ENCODE measurements at regions not wholly inside any gene's neighbourhood (a gene's known extent, or its start where the extent isn't known, plus 50 kb on each side); places are given as distances from the start of the nearest gene placed in this dataset.

- H3K36me3 ChIP-seq (ENCODE audit: control insufficient read depth, insufficient read depth, low read length) = no peaks in the 10 kb centered on the region
- H3K27ac ChIP-seq (ENCODE audit: insufficient read depth, low read length, poor library complexity, severe bottlenecking) = no peak overlapping the region
- H3K9me3 ChIP-seq (ENCODE audit: control insufficient read depth, low read length) = no peaks in the 10 kb centered on the region
- DNase-seq = no peak
- no peaks in the 10 kb centered on the region for H3K27me3 ChIP-seq (replicated peaks; ENCODE audit: control insufficient read depth, insufficient read depth, low read length, poor library complexity, severe bottlenecking)
- H3K4me3 ChIP-seq (ENCODE audit: insufficient read depth, low read depth, low read length, poor library complexity, severe bottlenecking) = no peak overlapping the region
- H3K4me1 ChIP-seq (ENCODE audit: control insufficient read depth, insufficient read depth, low read length, poor library complexity, severe bottlenecking) = no peaks in the 10 kb centered on the region
Observed at GRCh38 chr1:29960156-29960755, 723.9 kb downstream of the PTPRU start.

- no peaks in the 10 kb centered on the region for H3K36me3 ChIP-seq (ENCODE audit: control insufficient read depth, insufficient read depth, low read length)
- no peak for DNase-seq
Observed at GRCh38 chr1:29959356-29959755, 723.0 kb downstream of the PTPRU start.

GRCh38 chr1:29958271-29958670, 721.9 kb downstream of the PTPRU start:
- no peak for DNase-seq
- no peaks in the 10 kb centered on the region for H3K4me1 ChIP-seq (ENCODE audit: control insufficient read depth, insufficient read depth, low read length, poor library complexity, severe bottlenecking)
- H3K4me3 ChIP-seq (ENCODE audit: insufficient read depth, low read depth, low read length, poor library complexity, severe bottlenecking) = no peak overlapping the region
- no peaks in the 10 kb centered on the region for H3K36me3 ChIP-seq (ENCODE audit: control insufficient read depth, insufficient read depth, low read length)
- H3K27me3 ChIP-seq (replicated peaks; ENCODE audit: control insufficient read depth, insufficient read depth, low read length, poor library complexity, severe bottlenecking) = no peaks in the 10 kb centered on the region
- no peak overlapping the region for H3K27ac ChIP-seq (ENCODE audit: insufficient read depth, low read length, poor library complexity, severe bottlenecking)
- no peaks in the 10 kb centered on the region for H3K9me3 ChIP-seq (ENCODE audit: control insufficient read depth, low read length)

More at GRCh38 chr1:29959356-29959755, 723.0 kb downstream of the PTPRU start:
- no peaks in the 10 kb centered on the region for H3K9me3 ChIP-seq (ENCODE audit: control insufficient read depth, low read length)
- H3K27ac ChIP-seq (ENCODE audit: insufficient read depth, low read length, poor library complexity, severe bottlenecking) = no peak overlapping the region
- no peaks in the 10 kb centered on the region for H3K27me3 ChIP-seq (replicated peaks; ENCODE audit: control insufficient read depth, insufficient read depth, low read length, poor library complexity, severe bottlenecking)
- H3K4me3 ChIP-seq (ENCODE audit: insufficient read depth, low read depth, low read length, poor library complexity, severe bottlenecking) = no peak overlapping the region
- no peaks in the 10 kb centered on the region for H3K4me1 ChIP-seq (ENCODE audit: control insufficient read depth, insufficient read depth, low read length, poor library complexity, severe bottlenecking)

GRCh38 chr1:29956349-29957030, 720.2 kb downstream of the PTPRU start:
- no peak for DNase-seq
- Histone ChIP-seq H3K36me3 (ENCODE audit: control insufficient read depth, insufficient read depth, low read length) (no peaks in the 10 kb centered on the region), H3K9me3 (ENCODE audit: control insufficient read depth, low read length) (no peaks in the 10 kb centered on the region), H3K4me3 (ENCODE audit: insufficient read depth, low read depth, low read length, poor library complexity, severe bottlenecking) (no peak overlapping the region), H3K27ac (ENCODE audit: insufficient read depth, low read length, poor library complexity, severe bottlenecking) (no peak overlapping the region), H3K27me3 (replicated peaks; ENCODE audit: control insufficient read depth, insufficient read depth, low read length, poor library complexity, severe bottlenecking) (no peaks in the 10 kb centered on the region), H3K4me1 (ENCODE audit: control insufficient read depth, insufficient read depth, low read length, poor library complexity, severe bottlenecking) (no peaks in the 10 kb centered on the region)

- Histone ChIP-seq H3K36me3 (ENCODE audit: control insufficient read depth, insufficient read depth, low read length) (no peaks in the 10 kb centered on the region), H3K27ac (ENCODE audit: insufficient read depth, low read length, poor library complexity, severe bottlenecking) (no peak overlapping the region), H3K9me3 (ENCODE audit: control insufficient read depth, low read length) (no peaks in the 10 kb centered on the region), H3K27me3 (replicated peaks; ENCODE audit: control insufficient read depth, insufficient read depth, low read length, poor library complexity, severe bottlenecking) (no peaks in the 10 kb centered on the region), H3K4me3 (ENCODE audit: insufficient read depth, low read depth, low read length, poor library complexity, severe bottlenecking) (no peak overlapping the region), H3K4me1 (ENCODE audit: control insufficient read depth, insufficient read depth, low read length, poor library complexity, severe bottlenecking) (no peaks in the 10 kb centered on the region)
- no peak for DNase-seq
Observed at GRCh38 chr1:29954591-29954990, 718.3 kb downstream of the PTPRU start.

- Histone ChIP-seq H3K9me3 (ENCODE audit: control insufficient read depth, low read length) (no peaks in the 10 kb centered on the region), H3K4me3 (ENCODE audit: insufficient read depth, low read depth, low read length, poor library complexity, severe bottlenecking) (no peak overlapping the region), H3K27ac (ENCODE audit: insufficient read depth, low read length, poor library complexity, severe bottlenecking) (no peak overlapping the region), H3K4me1 (ENCODE audit: control insufficient read depth, insufficient read depth, low read length, poor library complexity, severe bottlenecking) (no peaks in the 10 kb centered on the region), H3K36me3 (ENCODE audit: control insufficient read depth, insufficient read depth, low read length) (no peaks in the 10 kb centered on the region), H3K27me3 (replicated peaks; ENCODE audit: control insufficient read depth, insufficient read depth, low read length, poor library complexity, severe bottlenecking) (no peaks in the 10 kb centered on the region)
- DNase-seq = no peak
Observed at GRCh38 chr1:29953961-29954360, 717.6 kb downstream of the PTPRU start.

- no peaks in the 10 kb centered on the region for H3K36me3 ChIP-seq (ENCODE audit: control insufficient read depth, insufficient read depth, low read length)
- DNase-seq = no peak
- H3K4me1 ChIP-seq (ENCODE audit: control insufficient read depth, insufficient read depth, low read length, poor library complexity, severe bottlenecking) = no peaks in the 10 kb centered on the region
- no peak overlapping the region for H3K4me3 ChIP-seq (ENCODE audit: insufficient read depth, low read depth, low read length, poor library complexity, severe bottlenecking)
- H3K9me3 ChIP-seq (ENCODE audit: control insufficient read depth, low read length) = no peaks in the 10 kb centered on the region
- H3K27me3 ChIP-seq (replicated peaks; ENCODE audit: control insufficient read depth, insufficient read depth, low read length, poor library complexity, severe bottlenecking) = no peaks in the 10 kb centered on the region
- no peak overlapping the region for H3K27ac ChIP-seq (ENCODE audit: insufficient read depth, low read length, poor library complexity, severe bottlenecking)
Observed at GRCh38 chr1:29949676-29950075, 713.4 kb downstream of the PTPRU start.

- Histone ChIP-seq H3K9me3 (ENCODE audit: control insufficient read depth, low read length) (no peaks in the 10 kb centered on the region), H3K27ac (ENCODE audit: insufficient read depth, low read length, poor library complexity, severe bottlenecking) (no peak overlapping the region), H3K27me3 (replicated peaks; ENCODE audit: control insufficient read depth, insufficient read depth, low read length, poor library complexity, severe bottlenecking) (no peaks in the 10 kb centered on the region), H3K36me3 (ENCODE audit: control insufficient read depth, insufficient read depth, low read length) (no peaks in the 10 kb centered on the region), H3K4me3 (ENCODE audit: insufficient read depth, low read depth, low read length, poor library complexity, severe bottlenecking) (no peak overlapping the region), H3K4me1 (ENCODE audit: control insufficient read depth, insufficient read depth, low read length, poor library complexity, severe bottlenecking) (no peaks in the 10 kb centered on the region)
- DNase-seq = no peak
Observed at GRCh38 chr1:29948581-29948980, 712.3 kb downstream of the PTPRU start.

- Histone ChIP-seq H3K9me3 (ENCODE audit: control insufficient read depth, low read length) (no peaks in the 10 kb centered on the region), H3K4me3 (ENCODE audit: insufficient read depth, low read depth, low read length, poor library complexity, severe bottlenecking) (no peak overlapping the region), H3K36me3 (ENCODE audit: control insufficient read depth, insufficient read depth, low read length) (no peaks in the 10 kb centered on the region), H3K27ac (ENCODE audit: insufficient read depth, low read length, poor library complexity, severe bottlenecking) (no peak overlapping the region), H3K27me3 (replicated peaks; ENCODE audit: control insufficient read depth, insufficient read depth, low read length, poor library complexity, severe bottlenecking) (no peaks in the 10 kb centered on the region), H3K4me1 (ENCODE audit: control insufficient read depth, insufficient read depth, low read length, poor library complexity, severe bottlenecking) (no peaks in the 10 kb centered on the region)
- no peak for DNase-seq
Observed at GRCh38 chr1:29946057-29946456, 709.7 kb downstream of the PTPRU start.

- H3K4me3 ChIP-seq (ENCODE audit: insufficient read depth, low read depth, low read length, poor library complexity, severe bottlenecking) = no peak overlapping the region
- no peak overlapping the region for H3K27ac ChIP-seq (ENCODE audit: insufficient read depth, low read length, poor library complexity, severe bottlenecking)
- no peaks in the 10 kb centered on the region for H3K36me3 ChIP-seq (ENCODE audit: control insufficient read depth, insufficient read depth, low read length)
- H3K9me3 ChIP-seq (ENCODE audit: control insufficient read depth, low read length) = no peaks in the 10 kb centered on the region
- DNase-seq = no peak
- no peaks in the 10 kb centered on the region for H3K4me1 ChIP-seq (ENCODE audit: control insufficient read depth, insufficient read depth, low read length, poor library complexity, severe bottlenecking)
- no peaks in the 10 kb centered on the region for H3K27me3 ChIP-seq (replicated peaks; ENCODE audit: control insufficient read depth, insufficient read depth, low read length, poor library complexity, severe bottlenecking)
Observed at GRCh38 chr1:29945426-29945825, 709.1 kb downstream of the PTPRU start.
